Immature natural killer cell (primary cell): ENCODE measurements at regions not wholly inside any gene's neighbourhood (a gene's known extent, or its start where the extent isn't known, plus 50 kb on each side); places are given as distances from the start of the nearest gene placed in this dataset.
A peak's percentile ranks its signal among the peaks of the same experiment; 100 is the strongest.

Experiments used
- DNase-seq, 3 donors: peaks; one replicate each; pipeline ENCODE4 v3.0.0; 2022; ENCODE audit warnings: mixed read lengths in 1 of 3
- H3K27ac Mint-ChIP-seq, 6 donors: one replicate each; pipeline ENCODE4 v1.8.0; 2020; ENCODE audit warnings: mixed read lengths in 6 of 6, mild to moderate bottlenecking in 5 of 6, inconsistent platforms in 4 of 6, moderate library complexity in 3 of 6
- H3K27me3 Mint-ChIP-seq, 3 donors: one replicate each; pipeline ENCODE4 v1.8.0; 2020 to 2021; ENCODE audit warnings: low read depth in 3 of 3, mild to moderate bottlenecking in 3 of 3, mixed read lengths in 3 of 3, moderate library complexity in 3 of 3, inconsistent platforms in 1 of 3
- H3K36me3 Mint-ChIP-seq, 3 donors: one replicate each; pipeline ENCODE4 v1.8.0; 2020; ENCODE audit warnings: mixed read lengths in 3 of 3, inconsistent platforms in 2 of 3, mild to moderate bottlenecking in 2 of 3
- H3K4me1 Mint-ChIP-seq, 2 donors: one replicate each; pipeline ENCODE4 v1.8.0; 2020; ENCODE audit warnings: inconsistent platforms in 2 of 2, mild to moderate bottlenecking in 2 of 2, mixed read lengths in 2 of 2, moderate library complexity in 1 of 2
- H3K4me3 Mint-ChIP-seq, 5 donors: one replicate each; pipeline ENCODE4 v1.8.0; 2020; ENCODE audit warnings: mild to moderate bottlenecking in 5 of 5, mixed read lengths in 5 of 5, inconsistent platforms in 3 of 5, moderate library complexity in 3 of 5
- H3K9me3 Mint-ChIP-seq, 6 donors: one replicate each; pipeline ENCODE4 v1.8.0; 2020; ENCODE audit warnings: mild to moderate bottlenecking in 6 of 6, mixed read lengths in 6 of 6, inconsistent platforms in 4 of 6, moderate library complexity in 3 of 6

DNA sequence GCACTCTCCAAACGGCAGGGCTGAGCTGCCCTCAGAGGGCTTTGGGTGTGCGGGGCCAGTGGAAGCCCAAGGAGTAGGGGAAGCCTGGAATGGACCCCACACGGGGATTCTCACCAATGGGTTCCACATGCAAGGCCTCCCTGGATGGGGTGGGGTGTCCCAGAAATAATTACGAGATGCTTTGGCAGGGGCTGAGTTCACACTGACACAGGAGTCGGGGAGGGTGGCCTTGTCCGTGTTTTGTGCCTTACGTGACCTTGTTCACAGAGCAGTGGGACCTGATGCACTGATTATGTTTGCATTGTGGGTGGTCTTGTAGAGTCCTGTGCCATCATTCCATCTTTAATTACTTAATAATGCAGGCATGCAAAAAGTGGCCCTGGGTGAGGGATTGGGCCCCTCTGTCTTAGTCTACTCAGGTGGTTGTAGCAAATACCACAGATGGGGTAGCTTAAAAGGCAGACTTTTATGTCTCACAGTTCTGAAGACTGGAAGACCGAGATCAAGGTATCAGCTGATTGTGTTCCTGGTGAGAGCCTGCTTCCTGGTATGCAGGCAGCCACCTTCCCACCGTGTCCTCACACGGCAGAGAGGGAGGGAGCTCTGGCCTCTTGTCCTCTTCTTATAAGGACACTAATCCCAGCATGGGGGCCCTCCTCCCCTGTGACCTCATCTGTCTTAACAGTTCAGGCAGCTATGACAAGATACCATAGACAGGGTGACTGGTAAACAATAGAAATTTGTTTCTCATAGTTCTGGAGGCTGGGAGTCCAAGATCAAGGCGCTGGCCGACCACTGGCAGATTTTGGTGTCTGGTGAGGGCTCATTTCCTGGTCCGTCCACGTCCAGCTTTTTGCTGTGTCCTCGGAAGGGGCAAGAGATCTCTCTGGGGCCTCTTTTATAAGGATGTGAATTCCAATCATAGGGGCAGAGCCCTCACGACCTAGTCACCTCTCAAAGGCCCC, 239.4 kb downstream of the IRF8 start:
- Mint-ChIP-seq H3K9me3 (no peaks in the 10 kb centered on the region), H3K36me3 (no peaks in the 10 kb centered on the region), H3K27me3 (peaks cover 3 to 10% (median 4%) of the 10 kb centered on the region in 3 donors), H3K27ac (no peak overlapping the region), H3K4me1 (no peaks in the 10 kb centered on the region), H3K4me3 (no peak overlapping the region)
- DNase-seq, result no peak

DNA sequence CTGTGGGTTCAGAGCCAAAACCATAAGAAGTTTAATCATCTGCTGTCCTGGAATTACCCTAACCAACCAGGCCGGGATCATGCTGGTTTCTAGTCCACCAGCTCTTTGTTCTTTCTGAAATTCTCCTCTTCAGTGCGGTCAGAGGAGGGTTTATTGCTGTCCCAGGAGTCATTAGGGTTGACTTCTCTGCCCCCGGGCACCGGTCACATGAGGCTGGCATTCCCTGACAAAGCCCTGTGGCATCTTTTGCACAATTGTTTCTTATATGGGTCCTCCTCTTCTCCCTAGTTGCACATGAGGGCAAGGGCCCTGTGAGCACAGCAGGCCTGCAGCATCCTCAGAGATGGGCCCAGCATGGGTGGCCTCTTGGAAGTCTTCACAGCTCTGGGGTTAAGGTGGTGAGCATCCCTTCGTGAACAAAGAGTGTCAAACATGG, 243.9 kb downstream of the IRF8 start:
- Mint-ChIP-seq H3K9me3 (no peaks in the 10 kb centered on the region), H3K4me1 (no peaks in the 10 kb centered on the region), H3K4me3 (no peak overlapping the region), H3K27ac (no peak overlapping the region), H3K27me3 (peaks cover 3 to 5% (median 3%) of the 10 kb centered on the region in 3 donors), H3K36me3 (no peaks in the 10 kb centered on the region)
- no peak for DNase-seq

DNA sequence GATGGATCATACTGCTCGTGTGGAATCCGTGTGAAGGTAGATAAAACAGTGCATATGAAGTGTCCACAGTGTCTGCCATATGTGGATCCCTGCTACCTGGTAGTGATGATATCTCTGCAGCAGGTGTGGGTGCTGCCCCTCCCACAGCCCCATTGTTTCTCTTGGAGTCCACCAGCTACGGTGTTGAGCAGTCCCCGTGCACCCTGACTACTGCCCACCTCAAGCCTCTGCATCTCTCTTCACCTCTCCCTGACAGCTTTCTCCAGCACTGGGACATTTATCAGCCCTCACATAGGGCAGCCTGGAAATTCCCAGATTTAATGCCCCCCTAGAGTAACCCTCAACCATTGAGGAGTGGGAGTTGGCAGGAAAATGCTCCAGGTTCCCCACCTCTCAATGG, 244.7 kb downstream of the IRF8 start:
- Mint-ChIP-seq H3K9me3 (no peaks in the 10 kb centered on the region), H3K4me1 (no peaks in the 10 kb centered on the region), H3K4me3 (no peak overlapping the region), H3K36me3 (no peaks in the 10 kb centered on the region), H3K27me3 (peaks cover 0 to 5% (median 3%) of the 10 kb centered on the region in 3 donors), H3K27ac (no peak overlapping the region)
- DNase-seq, result no peak

- Mint-ChIP-seq H3K27ac (no peak overlapping the region), H3K4me1 (no peaks in the 10 kb centered on the region), H3K4me3 (no peak overlapping the region), H3K9me3 (no peaks in the 10 kb centered on the region), H3K27me3 (peaks cover 0 to 9% (median 4%) of the 10 kb centered on the region in 3 donors), H3K36me3 (no peaks in the 10 kb centered on the region)
- no peak for DNase-seq
These were observed 246.7 kb downstream of the IRF8 start for GRCh38 chr16:86145669-86146068.

- Mint-ChIP-seq H3K27me3 (peaks cover 0 to 11% (median 3%) of the 10 kb centered on the region in 3 donors), H3K4me3 (no peak overlapping the region), H3K36me3 (no peaks in the 10 kb centered on the region), H3K9me3 (no peaks in the 10 kb centered on the region), H3K4me1 (no peaks in the 10 kb centered on the region), H3K27ac (no peak overlapping the region)
- DNase-seq, result no peak
These were observed 251.8 kb downstream of the IRF8 start for GRCh38 chr16:86150641-86151238.

DNA sequence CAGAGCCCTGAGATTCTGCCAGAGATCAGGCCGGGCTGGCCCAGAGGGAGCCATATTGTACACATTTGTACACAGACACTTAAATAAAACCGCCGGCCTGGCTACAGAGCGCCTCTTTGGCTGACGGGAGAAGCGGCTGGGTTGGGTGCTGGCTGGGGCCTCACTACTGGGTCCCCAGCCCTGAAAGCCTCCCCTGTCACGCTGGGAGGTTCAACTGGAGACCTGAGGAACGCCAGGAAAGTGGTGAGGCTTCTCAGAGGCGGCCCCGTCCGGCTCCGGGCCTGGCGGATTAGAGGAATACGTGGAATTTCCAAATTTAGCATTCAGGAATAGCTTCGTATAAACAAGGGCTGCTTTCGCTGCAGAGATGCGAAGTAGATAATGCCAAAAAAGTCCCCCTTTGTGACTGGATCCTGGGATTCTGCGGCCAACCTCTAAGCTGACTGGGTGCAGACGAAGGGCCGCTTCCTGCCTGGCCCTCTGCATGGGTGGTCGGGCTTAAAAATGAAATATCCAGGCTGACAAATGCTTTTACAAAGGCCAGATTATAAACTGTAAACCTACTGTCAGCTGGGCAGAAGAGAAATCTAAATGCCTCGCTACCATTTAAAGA, 252.4 kb downstream of the IRF8 start:
- Mint-ChIP-seq H3K4me1 (no peaks in the 10 kb centered on the region), H3K27ac (no peak overlapping the region)

GRCh38 chr16:86156155-86156554, 257.2 kb downstream of the IRF8 start:
- H3K27me3 Mint-ChIP-seq, result peaks cover 0 to 6% (median 1%) of the 10 kb centered on the region in 3 donors
- H3K36me3 Mint-ChIP-seq, result no peaks in the 10 kb centered on the region
- no peak overlapping the region for H3K27ac Mint-ChIP-seq
- no peak overlapping the region for H3K4me3 Mint-ChIP-seq
- no peak for DNase-seq
- peaks cover 0 to 5% of the 10 kb centered on the region in 2 donors for H3K4me1 Mint-ChIP-seq
- peaks cover 0 to 2% (median 0%) of the 10 kb centered on the region in 6 donors for H3K9me3 Mint-ChIP-seq

More for the DNA sequence above, 252.4 kb downstream of the IRF8 start:
- DNase-seq, result no peak
- Mint-ChIP-seq H3K4me3 (no peak overlapping the region), H3K36me3 (no peaks in the 10 kb centered on the region), H3K9me3 (no peaks in the 10 kb centered on the region), H3K27me3 (peaks cover 0 to 11% (median 3%) of the 10 kb centered on the region in 3 donors)

DNA sequence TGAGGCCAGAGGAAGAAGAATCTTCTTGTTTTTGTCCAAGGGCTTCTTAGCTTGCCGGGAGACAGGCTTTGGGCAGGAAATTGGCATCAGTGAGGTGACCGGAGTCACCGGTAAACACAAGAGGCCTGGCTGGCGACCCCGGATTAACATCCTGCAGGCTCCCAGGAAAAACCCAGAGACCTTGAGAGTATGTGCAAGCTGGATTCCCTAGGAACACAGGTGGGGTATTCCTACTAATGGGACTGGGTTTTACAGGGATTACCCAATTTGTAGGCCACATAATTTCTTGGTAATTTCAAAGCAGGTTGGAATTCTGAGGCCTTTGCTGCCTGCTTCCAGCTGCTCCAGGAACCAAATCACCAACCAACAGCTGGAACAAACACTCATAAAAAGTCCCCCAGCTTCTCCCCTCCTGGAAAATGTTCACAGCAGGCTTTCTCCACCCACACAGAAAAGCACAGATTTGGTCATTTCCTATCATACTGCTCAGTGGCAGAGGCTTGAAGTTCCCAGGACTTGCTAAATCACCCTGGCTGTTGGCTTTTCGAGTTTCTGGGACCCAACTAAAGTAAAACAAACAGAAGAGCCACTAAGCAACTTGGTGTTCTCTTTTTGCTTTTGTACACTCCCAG, 258.8 kb downstream of the IRF8 start:
- Mint-ChIP-seq H3K36me3 (no peaks in the 10 kb centered on the region), H3K4me1 (peaks cover 0 to 5% of the 10 kb centered on the region in 2 donors), H3K27ac (no peak overlapping the region), H3K4me3 (no peak overlapping the region), H3K27me3 (peaks cover 0 to 6% (median 5%) of the 10 kb centered on the region in 3 donors), H3K9me3 (peaks cover 0 to 2% (median 0%) of the 10 kb centered on the region in 6 donors)
- no peak for DNase-seq

- Mint-ChIP-seq H3K36me3 (no peaks in the 10 kb centered on the region), H3K9me3 (peaks cover 0 to 2% (median 0%) of the 10 kb centered on the region in 6 donors), H3K4me1 (peaks cover 0 to 5% of the 10 kb centered on the region in 2 donors), H3K27ac (no peak overlapping the region), H3K27me3 (peaks cover 0 to 10% (median 4%) of the 10 kb centered on the region in 3 donors), H3K4me3 (peak overlapping the region in 2 of 5 donors; percentile 23 to 34)
- DNase-seq, result no peak
These were observed 259.9 kb downstream of the IRF8 start for GRCh38 chr16:86158688-86159360.

- no peak overlapping the region for H3K4me3 Mint-ChIP-seq
- no peak overlapping the region for H3K27ac Mint-ChIP-seq
- no peak for DNase-seq
- H3K4me1 Mint-ChIP-seq, result peaks cover 3 to 10% of the 10 kb centered on the region in 2 donors
- H3K36me3 Mint-ChIP-seq, result peaks cover 0 to 4% (median 0%) of the 10 kb centered on the region in 3 donors
- H3K27me3 Mint-ChIP-seq, result peaks cover 4 to 13% (median 5%) of the 10 kb centered on the region in 3 donors
- H3K9me3 Mint-ChIP-seq, result peaks cover 0 to 19% (median 8%) of the 10 kb centered on the region in 6 donors
These were observed 266.5 kb downstream of the IRF8 start for GRCh38 chr16:86165479-86165878.

DNA sequence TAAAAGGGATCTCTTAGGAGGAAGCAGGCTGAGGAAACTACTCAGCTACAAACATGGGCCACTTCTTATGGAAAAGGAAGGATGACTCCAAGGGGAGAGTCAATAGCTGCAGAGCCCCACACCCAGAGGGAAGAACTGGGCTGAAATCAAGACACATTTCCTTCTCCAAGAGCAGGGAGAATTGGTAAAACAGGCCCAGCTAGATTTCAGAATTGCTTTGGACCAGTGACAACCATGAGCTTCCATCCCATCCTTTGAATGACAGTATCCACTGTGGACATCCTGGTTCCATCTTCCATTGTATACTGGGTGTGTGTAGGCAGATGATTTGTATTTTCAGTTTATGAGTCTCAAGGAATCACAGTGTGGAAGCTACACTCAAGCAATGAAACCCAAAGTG, 267.5 kb downstream of the IRF8 start:
- peaks cover 3 to 10% of the 10 kb centered on the region in 2 donors for H3K4me1 Mint-ChIP-seq
- no peak overlapping the region for H3K4me3 Mint-ChIP-seq
- H3K27me3 Mint-ChIP-seq, result peaks cover 4 to 13% (median 5%) of the 10 kb centered on the region in 3 donors
- peaks cover 0 to 4% (median 0%) of the 10 kb centered on the region in 3 donors for H3K36me3 Mint-ChIP-seq
- no peak overlapping the region for H3K27ac Mint-ChIP-seq
- DNase-seq, result no peak
- peaks cover 0 to 19% (median 8%) of the 10 kb centered on the region in 6 donors for H3K9me3 Mint-ChIP-seq

DNA sequence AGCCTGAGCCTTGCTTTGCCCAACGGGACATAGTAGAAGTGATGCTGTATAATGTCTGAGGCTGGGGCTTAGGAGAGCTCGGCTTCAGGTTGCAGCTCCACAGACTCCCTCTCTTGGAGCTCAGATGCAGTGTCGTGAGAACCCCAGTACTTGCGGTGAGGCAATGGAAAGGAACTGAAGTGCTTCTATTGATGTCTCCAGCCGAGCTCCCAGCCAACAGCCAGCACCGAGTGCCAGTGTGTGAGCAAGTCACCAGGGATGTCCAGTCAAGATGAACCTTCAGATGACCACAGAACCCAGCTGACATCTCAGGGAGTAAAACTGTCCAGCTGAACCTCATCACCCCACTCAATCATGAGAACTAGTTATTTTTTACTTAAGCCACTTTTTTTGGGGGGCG, 268.1 kb downstream of the IRF8 start:
- Mint-ChIP-seq H3K9me3 (peaks cover 0 to 19% (median 8%) of the 10 kb centered on the region in 6 donors), H3K27ac (no peak overlapping the region), H3K4me3 (no peak overlapping the region), H3K36me3 (peaks cover 0 to 4% (median 0%) of the 10 kb centered on the region in 3 donors), H3K4me1 (peaks cover 3 to 10% of the 10 kb centered on the region in 2 donors), H3K27me3 (peaks cover 2 to 13% (median 5%) of the 10 kb centered on the region in 3 donors)
- DNase-seq, result no peak

GRCh38 chr16:86170720-86171119, 271.8 kb downstream of the IRF8 start:
- DNase-seq, result no peak
- peaks cover 0 to 9% (median 4%) of the 10 kb centered on the region in 3 donors for H3K27me3 Mint-ChIP-seq
- no peak overlapping the region for H3K27ac Mint-ChIP-seq
- H3K4me3 Mint-ChIP-seq, result no peak overlapping the region
- H3K36me3 Mint-ChIP-seq, result no peaks in the 10 kb centered on the region
- H3K9me3 Mint-ChIP-seq, result peaks cover 0 to 6% (median under 1%) of the 10 kb centered on the region in 6 donors
- peaks cover 3 to 10% of the 10 kb centered on the region in 2 donors for H3K4me1 Mint-ChIP-seq
